Lung microvascular endothelial cell (primary cell): ENCODE measurements at regions not wholly inside any gene's neighbourhood (a gene's known extent, or its start where the extent isn't known, plus 50 kb on each side); places are given as distances from the start of the nearest gene placed in this dataset.

Experiments
- DNase-seq, 2 donors: peaks; one replicate each; pipeline versions ENCODE4 v3.0.0 to v3.0.0-alpha.2; 2010; ENCODE audit warnings: low read depth in 2 of 2

DNA sequence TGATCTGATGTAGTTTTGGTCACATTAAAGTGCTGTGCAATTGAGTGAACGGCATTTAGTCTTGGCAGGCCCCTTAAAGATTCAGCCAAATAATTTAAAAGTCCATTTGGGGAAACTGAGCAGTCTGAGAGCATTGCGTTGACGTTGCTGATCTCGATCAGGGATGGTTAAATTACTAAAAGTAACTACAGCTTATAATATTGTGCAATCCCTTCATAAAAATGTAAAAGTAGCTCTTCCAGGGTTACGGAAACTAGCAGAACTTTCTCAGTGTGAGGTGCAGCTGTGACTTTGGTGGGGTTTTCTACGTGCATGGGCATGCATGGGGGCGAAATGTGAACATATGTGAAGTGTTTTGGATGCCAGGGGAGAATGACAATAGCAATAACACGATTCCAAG lies 184.5 kb upstream of the RNF32 start:
- no peak for DNase-seq

DNA sequence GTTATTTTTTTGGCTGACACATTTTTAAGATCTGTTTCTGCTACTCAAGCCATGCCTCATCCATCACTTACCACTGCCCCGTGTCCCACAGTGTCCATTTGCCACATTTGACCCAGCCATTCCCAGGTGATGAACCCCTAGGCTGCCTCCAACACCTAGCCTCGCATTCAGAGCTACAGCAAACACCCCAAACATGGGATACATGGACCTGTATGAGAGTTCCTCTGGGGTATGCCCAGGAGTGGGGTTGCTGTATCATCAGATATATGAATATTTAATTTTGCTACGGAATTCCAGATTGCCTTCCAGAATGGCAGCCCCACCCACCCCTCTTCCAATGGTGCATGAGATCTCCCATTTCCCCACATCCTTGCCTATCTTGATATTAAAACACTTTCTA lies 190.1 kb upstream of the RNF32 start:
- DNase-seq: no peak

DNA sequence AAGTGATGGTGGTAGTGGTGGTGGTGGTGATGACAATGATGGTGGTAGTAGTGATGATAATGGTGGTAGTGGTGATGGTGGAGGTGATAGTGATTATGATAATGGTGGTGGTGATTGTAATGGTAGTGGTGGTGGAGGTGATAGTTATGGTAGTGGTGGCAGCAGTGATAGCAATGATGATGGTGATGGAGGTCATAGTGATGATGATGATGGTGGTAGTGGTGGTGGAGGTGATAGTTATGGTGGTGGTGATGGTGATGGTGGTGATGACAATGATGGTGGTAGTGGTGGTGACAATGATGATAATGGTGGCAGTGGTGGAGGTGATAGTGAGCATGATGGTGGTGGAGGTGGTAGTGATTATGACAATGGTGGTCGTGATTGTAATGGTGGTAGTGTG lies 191.7 kb upstream of the RNF32 start:
- DNase-seq: no peak

DNA sequence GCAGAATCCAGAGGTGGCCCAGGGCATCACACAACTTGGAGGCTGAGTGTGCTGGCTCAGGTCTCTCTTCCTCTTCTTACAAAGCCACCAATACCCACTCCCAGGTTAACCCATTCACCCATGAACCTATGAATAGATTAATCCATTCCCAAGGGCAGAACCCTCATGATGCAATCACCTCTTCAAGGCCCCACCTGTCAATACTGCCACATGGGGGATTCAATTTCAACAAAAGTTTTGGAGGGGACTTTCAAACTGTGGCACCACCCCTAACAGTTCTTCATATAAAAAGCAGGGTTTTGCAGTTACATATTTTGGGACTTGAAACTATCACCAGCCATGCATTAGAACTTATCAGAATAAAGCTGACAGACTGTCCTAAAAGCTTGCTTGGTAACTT lies 193.6 kb upstream of the RNF32 start:
- DNase-seq: no peak

DNA sequence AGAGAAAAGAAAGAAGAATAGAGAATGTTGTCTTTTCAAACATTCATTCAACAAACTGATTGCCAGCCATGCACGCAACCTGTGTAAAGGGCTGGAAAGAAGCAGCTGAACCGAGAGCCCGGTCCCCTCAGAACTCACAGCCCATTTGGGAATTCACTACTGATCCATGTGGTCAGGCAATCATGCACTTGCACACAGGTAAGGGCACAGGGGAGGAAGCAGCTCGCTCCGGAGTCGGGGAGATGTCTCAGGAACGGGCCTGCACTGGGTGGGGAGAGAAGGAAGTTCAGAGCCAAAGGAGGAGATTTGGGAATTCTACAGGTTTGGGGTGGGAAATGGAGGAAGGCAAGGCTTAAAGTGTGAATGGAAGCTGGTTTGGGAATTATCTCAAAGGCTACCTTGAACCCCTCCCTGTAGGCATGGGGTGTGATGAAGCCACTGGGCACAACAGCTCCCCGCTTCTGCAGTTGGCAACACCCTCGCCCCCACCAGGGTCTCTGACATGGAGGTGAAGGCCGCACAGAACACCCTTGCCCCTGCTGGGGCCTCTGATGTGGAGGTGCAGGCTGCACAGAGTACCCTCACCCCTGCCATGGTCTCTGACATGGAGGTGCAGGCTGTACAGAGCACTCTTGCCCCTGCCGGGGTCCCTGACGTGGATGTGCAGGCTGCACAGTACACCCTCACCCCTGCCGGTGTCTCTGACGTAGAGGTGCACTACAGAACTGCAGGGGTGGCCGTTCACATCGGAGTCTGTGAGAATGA lies 194.4 kb upstream of the RNF32 start:
- no peak for DNase-seq

DNA sequence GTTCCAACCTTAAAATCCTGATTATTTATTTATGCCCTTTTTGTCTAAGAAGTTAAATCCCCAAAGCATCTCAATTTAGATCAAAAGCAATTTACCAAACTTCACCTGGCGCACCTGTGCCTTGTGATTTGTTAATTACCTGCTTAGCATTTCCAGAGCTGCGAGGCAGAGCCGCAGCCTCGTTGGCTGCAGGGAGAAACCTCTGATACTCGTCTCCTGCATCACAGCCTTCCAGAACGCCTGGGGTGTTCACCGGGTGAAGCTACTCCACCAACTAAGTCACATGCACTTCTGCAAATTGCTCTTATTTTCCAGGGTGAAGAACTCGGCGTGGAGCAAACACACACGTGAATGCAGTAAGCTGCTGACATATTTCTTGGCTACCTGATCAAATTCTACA lies 198.1 kb upstream of the RNF32 start:
- no peak for DNase-seq

DNA sequence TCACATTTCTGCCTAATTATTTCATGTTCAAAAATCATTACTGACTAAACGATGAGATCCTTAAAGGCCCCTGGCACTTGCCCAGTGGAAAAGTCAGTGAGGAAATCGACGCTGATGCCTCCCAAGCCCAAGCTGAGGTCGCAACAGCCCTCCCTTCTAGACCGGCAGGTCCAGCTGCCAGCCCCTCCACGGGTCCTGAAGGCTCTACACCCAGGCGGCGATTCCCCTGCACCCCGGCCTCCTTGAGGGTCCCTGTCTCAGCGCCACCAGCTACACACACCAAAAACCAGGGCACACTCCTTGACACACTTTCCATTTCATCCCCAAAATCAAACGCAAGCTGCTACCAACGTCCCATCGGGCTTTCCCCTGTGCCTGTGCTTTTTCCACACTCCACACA lies 200.1 kb upstream of the RNF32 start:
- no peak for DNase-seq

DNA sequence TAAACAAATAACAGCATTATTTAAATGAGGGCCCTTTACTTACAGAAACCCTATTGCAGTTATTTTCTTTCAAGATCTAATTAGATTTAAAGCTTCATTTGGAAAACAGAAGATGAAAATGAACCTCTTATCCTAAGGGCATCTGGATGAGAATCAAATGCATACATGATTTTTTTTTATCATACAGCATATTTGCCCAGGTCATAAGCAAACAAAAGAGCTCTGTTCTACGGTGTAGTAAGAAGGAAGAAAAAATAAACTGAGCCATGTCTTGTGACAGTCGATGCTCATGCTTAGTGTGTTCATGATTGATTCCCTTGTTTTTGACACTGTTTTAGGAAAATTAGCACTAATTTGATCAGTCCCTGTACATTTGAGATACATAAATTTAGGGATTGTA lies 202.6 kb upstream of the RNF32 start:
- no peak for DNase-seq

DNA sequence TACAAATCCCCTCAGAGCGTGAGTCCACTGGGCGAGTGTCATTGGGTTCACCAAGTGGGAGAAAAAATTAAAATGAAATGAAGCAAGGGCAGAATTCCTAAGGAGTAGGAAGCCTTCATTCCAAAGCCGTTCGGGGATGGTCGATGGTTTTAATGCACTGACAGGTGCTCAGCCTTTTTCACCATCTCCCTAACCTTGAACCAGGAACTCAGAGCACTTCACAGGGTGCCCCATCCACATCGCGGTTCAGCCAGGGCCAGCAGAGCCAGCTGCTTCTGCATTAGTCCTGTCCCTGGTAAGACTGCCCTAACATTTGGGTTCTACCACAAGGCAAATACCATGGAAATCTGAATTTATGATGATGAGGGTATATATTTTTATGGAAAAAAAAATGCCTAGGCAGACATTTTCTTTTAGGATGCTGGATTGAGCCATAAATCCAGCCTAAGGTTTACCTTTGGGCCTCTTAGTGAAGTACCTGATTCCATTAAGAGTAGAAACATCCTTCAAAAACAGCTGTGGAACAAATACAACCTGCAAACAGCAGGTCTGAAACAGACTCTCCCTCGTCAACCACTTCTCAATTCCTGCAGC lies 203.5 kb upstream of the RNF32 start:
- DNase-seq: no peak

DNA sequence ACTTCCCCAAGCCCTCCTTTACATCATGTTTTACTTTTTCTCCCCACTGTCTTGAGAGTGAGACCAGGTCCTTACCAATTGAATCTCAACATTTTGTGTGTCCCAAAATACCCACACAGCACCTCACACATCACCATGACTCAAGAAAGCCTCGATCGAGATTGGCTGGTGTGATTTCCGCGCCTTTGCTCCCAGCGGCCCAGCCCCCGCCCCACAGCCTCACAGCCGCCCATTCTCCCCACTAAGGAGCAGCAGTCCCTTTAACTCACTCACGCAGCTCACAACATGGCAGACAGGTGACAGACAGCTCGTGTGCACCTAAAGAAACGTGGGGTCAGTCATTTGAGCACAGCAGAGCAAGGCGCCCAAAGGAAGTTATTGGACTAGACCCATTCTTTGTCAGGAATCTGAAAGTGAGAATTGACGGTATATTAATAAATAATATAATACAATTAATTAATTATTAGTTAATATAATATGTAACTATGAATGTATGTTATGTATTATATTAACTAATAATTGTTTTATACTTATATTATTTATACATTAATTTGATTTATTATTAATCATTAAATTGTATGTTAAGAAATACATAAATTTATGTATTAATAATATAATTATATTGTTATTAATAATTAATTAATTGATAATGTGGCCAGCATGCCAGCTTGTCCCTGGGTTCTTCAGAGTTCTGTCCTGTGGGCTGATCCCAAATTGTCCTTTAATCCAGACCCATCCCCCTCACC lies 204.9 kb upstream of the RNF32 start:
- DNase-seq: no peak

DNA sequence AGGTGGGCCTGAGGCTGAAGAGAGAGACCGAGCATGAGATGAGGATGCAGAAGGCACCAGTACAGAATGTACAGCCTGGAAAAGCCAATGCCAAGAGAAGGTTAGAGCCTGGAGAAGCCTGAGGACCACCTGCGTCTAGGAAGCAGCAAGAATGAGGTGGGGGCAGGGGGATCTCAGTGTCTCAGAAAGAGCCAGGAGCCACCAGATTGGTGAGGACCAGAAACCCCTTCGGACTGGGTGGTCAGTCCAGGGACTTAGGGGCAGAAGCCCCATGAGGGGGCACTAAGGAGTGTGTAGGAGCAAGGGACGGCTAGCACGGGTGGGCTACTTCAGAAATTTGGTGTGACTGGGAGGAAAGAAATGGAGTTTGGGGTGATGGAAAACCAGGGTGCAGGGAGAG lies 205.9 kb upstream of the RNF32 start:
- no peak for DNase-seq

DNA sequence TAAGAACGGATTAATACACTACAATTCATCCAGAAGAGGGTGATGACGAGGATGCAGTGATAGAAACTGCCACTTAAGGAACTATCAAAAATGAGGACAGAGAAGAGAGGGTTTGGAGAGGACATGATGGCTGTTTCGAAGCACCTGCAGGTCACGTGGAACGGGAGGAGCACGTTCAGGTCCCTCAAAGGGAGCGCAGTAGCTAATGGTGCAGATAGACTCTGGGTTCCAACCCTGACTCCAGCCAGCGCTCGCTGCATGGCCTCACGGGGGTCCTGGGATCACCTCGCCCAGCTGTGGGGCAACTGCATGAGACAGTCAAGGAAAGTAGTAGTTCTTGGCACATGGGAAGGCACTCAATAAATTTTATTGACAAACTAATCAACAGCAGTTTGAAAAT lies 208.6 kb upstream of the RNF32 start:
- DNase-seq: no peak

DNA sequence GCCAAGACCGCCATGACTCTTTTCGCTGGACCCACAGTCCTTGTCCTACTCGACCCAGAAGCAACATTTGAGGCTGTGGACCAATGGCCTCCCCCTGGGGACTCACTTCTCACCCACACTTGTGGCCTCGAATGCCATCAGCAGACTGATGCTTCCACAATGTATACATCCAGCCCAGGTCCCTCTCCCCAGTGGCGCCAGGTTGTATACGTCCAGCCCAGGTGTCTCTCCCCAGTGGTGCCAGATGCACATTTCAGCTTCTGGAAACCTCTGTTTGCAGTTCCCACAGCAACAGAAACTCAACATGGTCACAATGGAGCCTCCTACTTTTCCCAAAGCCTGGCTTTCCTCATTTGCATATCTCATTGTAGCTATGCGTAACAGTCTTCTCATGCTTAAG lies 210.5 kb upstream of the RNF32 start:
- no peak for DNase-seq

DNA sequence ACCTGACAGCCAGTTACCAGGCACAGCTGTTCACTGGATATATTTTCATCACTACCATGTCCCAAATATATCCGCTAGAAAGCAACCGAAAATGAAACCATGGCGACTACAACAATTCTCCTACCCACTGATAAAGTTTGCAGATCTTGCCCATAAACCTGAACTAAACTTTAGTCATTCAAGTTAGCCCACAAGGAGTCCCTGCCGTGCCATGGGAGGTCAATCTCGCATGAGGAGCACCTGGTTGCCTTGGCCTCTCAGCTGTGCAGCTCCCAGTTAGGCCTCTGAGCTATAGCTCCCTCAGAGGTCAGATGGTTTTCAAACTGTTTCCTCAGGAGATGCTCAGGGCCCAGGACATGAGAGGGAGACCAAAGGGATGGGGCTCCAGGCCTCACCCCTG lies 211.1 kb upstream of the RNF32 start:
- DNase-seq: no peak

DNA sequence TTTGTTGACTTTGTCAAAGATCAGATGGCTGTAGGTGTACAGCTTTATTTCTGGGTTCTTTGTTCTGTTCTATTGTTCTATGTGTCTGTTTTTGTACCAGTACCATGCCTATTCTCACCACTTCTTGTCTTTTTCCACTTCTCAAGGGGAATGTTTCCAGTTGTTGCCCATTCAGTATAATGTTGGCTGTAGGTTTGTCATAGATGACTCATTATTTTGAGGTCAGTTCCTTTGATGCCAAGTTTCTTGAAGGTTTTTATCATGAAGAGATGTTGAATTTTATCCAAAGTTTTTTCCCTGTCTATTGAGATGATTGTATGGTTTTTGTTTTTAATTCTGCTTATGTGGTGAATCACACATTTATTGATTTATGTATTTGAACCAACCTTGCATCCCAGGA lies 216.7 kb upstream of the RNF32 start:
- no peak for DNase-seq

DNA sequence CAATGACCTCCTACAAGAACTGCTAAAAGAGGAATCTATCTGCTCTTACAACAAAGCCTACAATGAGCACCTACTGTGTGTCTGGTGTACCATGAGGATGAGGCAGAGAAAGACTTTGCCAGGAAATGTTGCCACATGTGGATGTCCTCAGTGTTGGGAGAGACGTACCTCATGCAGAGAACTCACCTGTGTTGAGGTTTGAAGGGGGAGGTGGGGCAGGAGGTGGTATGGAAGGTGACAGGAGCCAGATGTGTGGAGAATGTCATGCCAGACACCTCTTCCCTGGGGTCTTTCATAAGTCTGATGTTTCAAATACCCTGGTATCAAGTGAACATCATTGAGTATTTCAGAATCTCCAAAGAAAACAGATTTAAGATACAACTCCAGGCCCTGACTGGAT lies 220.1 kb upstream of the RNF32 start:
- DNase-seq: no peak

DNA sequence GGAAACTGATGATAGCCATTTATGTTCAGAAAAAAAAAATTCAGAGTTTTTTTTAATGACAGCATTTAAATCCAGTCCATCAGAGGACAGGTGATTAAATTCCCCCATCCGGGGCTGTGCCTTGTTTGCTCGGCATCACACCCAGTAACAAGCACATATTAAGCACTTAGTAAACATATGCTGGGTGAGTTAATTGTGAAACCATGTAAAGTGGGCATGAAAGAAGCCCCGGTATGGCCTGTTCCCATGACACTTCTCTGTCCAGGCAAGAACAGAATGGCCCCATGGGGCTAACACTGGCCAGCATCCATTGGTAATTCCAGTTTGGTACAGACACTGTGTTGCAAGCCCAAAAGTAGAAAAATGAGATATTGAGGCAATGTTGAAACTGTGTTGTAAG lies 220.8 kb upstream of the RNF32 start:
- no peak for DNase-seq

DNA sequence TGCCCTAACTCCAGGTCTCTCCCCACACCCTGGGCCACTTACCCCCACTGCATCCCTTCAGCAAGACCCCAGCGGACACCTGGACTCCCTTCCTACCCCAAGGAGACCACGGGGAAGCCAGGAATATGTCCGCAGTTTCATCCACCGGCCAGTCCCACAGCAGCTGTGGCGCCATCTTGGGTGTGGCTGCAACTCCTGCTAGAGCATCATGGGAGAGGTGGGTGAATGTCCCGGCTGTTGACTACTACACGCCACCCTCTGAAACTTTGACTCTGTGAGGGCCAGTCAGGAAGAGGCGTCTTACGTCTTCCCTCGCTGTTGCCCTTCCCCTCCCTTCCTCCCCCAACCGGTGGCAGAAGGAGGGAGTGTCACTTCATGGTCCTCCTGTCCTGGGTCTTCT lies 238.3 kb upstream of the RNF32 start:
- DNase-seq: no peak

DNA sequence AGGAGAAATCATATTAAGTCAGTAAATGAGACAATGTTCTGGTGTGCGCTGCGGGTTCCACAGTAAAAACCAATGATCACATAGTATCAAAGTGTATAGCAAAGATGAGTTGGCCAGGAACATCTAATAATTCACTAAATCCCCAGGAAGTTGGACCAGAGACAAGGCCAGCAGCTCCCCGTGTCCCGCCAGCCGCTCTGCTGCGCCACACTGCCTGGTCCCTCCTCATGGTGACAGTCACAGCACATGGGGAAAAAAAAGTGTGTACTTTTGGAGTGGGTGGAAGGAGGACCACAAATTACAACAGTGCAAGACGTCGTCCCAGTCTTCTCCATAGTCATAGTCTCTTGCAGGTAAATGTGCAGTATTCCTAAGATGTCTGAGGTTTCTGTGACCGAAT lies 239.0 kb upstream of the RNF32 start:
- no peak for DNase-seq

DNA sequence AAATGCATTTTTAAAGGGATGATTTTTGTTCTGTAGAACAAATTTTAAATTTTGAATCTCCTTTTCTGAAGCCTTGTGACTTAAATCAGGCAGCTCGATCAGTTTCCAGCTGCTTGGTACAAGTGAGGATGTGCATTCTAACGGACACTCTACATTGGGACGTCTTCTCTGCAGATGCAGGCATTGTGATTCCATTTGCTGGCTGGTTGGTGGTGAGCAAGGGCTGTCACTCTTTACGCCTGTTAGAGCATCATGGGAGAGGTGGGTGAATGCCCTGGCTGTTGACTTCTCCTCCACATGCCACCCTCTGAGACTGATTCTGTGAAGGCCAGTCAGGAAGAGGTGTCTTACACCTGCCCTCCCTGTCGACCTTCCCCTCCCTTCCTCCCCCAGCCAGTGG lies 240.5 kb upstream of the RNF32 start:
- DNase-seq: no peak

DNA sequence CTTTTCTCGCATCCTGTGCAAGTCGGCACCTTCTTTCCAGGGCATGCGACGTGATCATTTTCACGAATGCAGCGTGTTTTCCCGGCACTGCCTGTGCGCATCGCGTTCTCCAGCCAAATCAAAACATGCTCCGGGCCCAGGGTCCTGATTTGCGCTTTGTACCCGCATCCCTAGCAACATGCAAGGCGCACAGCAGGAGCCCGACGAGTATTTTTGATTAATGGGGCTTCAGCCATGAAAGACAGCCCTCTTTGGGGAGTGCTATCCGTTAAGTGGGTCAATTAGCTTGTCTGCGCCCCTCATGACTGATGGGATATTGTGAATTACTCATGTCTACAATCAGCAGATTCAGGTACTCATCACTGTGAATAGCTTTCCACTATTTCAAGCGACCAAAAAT lies 243.3 kb upstream of the RNF32 start:
- DNase-seq: no peak

DNA sequence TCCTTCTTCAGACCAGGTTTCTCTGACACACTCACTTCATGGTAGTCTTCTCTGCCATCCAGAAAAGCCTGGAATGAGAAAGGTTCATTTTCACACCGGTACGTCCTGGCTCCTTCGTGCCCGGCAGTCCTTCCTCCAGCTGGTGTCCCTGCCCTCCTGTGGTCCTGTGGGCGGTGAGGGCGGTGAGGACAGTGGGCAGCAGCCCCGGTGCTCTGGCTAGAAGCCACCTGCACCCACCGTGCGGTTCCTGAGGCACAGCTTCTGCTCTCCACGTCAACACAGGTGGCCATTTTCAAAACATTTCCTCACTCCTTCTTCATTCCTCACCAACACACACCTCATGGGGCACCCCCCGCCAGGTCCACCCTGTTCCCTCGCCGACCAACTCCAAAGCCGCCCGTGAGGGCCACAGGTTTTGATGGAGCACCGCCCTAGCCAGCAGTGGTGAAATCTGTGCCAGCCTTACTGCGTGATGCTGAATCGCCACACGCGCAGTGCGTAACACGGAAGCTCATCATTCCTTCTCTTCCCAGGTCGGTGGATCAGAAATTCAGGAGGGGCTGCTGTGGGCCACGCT lies 251.4 kb upstream of the RNF32 start:
- DNase-seq: no peak

DNA sequence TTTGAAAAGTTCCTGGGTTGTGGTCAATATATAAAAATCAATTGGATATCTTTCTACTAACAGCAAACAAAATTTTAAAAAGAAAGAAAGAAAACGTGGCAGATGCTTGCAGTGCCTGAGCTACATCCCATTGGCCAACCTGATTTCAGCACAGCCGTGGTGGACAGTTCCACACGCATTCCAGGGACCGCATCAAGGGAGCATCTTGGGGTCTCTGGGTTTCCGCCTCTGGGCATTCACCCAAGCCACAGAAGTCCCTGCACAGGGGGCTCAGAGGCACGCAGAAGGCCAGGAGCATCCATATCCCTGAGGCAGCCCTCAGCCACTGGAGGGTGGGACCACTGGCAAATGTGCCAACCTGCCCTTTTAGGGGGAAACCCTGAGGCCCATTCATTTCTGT lies 254.5 kb upstream of the RNF32 start:
- DNase-seq: no peak
